ENCODE measurements at regions not wholly inside any gene's neighbourhood (a gene's known extent, or its start where the extent isn't known, plus 50 kb on each side); places are given as distances from the start of the nearest gene placed in this dataset.

- H3K4me3 ChIP-seq (ENCODE audit: low read depth, low read length): no peak overlapping the region
- no peak for TF ChIP-seq CTCF (IDR thresholded peaks at IDR 0.05; ENCODE audit: control insufficient read depth, extremely low read depth, insufficient read depth)
- DNase-seq (ENCODE audit: low read depth): no peak
Measured at GRCh38 chr21:38622827-38623209, 124.5 kb upstream of the ERG start.

GRCh38 chr21:38623552-38623951, 125.3 kb upstream of the ERG start:
- no peak for TF ChIP-seq CTCF (IDR thresholded peaks at IDR 0.05; ENCODE audit: control insufficient read depth, extremely low read depth, insufficient read depth)
- H3K4me3 ChIP-seq (ENCODE audit: low read depth, low read length): no peak overlapping the region
- DNase-seq (ENCODE audit: low read depth): no peak

GRCh38 chr21:38625000-38625399, 126.7 kb upstream of the ERG start:
- no peak for DNase-seq (ENCODE audit: low read depth)
- no peak for TF ChIP-seq CTCF (IDR thresholded peaks at IDR 0.05; ENCODE audit: control insufficient read depth, extremely low read depth, insufficient read depth)
- no peak overlapping the region for H3K4me3 ChIP-seq (ENCODE audit: low read depth, low read length)

- no peak for TF ChIP-seq CTCF (IDR thresholded peaks at IDR 0.05; ENCODE audit: control insufficient read depth, extremely low read depth, insufficient read depth)
- DNase-seq (ENCODE audit: low read depth): no peak
- H3K4me3 ChIP-seq (ENCODE audit: low read depth, low read length): no peak overlapping the region
Measured at GRCh38 chr21:38626306-38626705, 128.0 kb upstream of the ERG start.

- no peak overlapping the region for H3K4me3 ChIP-seq (ENCODE audit: low read depth, low read length)
- TF ChIP-seq CTCF (IDR thresholded peaks at IDR 0.05; ENCODE audit: control insufficient read depth, extremely low read depth, insufficient read depth): no peak
- no peak for DNase-seq (ENCODE audit: low read depth)
Measured at GRCh38 chr21:38628349-38628748, 130.1 kb upstream of the ERG start.

GRCh38 chr21:38631206-38631605, 132.9 kb upstream of the ERG start:
- DNase-seq (ENCODE audit: low read depth): no peak
- no peak overlapping the region for H3K4me3 ChIP-seq (ENCODE audit: low read depth, low read length)
- no peak for TF ChIP-seq CTCF (IDR thresholded peaks at IDR 0.05; ENCODE audit: control insufficient read depth, extremely low read depth, insufficient read depth)

- TF ChIP-seq CTCF (IDR thresholded peaks at IDR 0.05; ENCODE audit: control insufficient read depth, extremely low read depth, insufficient read depth): no peak
- no peak overlapping the region for H3K4me3 ChIP-seq (ENCODE audit: low read depth, low read length)
Measured at GRCh38 chr21:38631676-38632075, 133.4 kb upstream of the ERG start.

More at GRCh38 chr21:38631676-38632075, 133.4 kb upstream of the ERG start:
- DNase-seq (ENCODE audit: low read depth): no peak
